WTC11 (cell line): ENCODE measurements at regions not wholly inside any gene's neighbourhood (a gene's known extent, or its start where the extent isn't known, plus 50 kb on each side); places are given as distances from the start of the nearest gene placed in this dataset.

Source experiments
- ATAC-seq: fragments of 200-7000 bp; cut with Tn5 transposase; 2 replicates; pipeline ENCODE4 v1.10.0; 2021; ENCODE audit warnings: mild to moderate bottlenecking, moderate library complexity
- CTCF ChIA-PET: fragments of 300-600 bp; sonication (Branson Sonifier 250); formaldehyde crosslinking; loops from one replicate; lab custom pipeline; 2021; ENCODE audit warnings: antibody characterized with exemption; lab: Charles Lee
- POLR2A ChIA-PET: fragments of 350-600 bp; sonication (Branson Sonifier 250); formaldehyde crosslinking; loops from one replicate; lab custom pipeline; 2021; ENCODE audit warnings: antibody characterized with exemption; lab: Charles Lee
- DNase-seq: peaks from one replicate; pipeline ENCODE4 v3.0.0; 2021; ENCODE audit warnings: low spot score
- H3K27ac Mint-ChIP-seq: 2 replicates; pipeline ENCODE4 v1.8.0; 2021; ENCODE audit warnings: mixed read lengths
- H3K27me3 Mint-ChIP-seq: 2 replicates; pipeline ENCODE4 v1.8.0; 2021; ENCODE audit warnings: low read depth, mild to moderate bottlenecking, moderate library complexity, mixed read lengths
- H3K36me3 Mint-ChIP-seq: 2 replicates; pipeline ENCODE4 v1.8.0; 2021; ENCODE audit warnings: mixed read lengths
- H3K4me1 Mint-ChIP-seq: 2 replicates; pipeline ENCODE4 v1.8.0; 2022; ENCODE audit warnings: mixed read lengths
- H3K4me3 Mint-ChIP-seq: 2 replicates; pipeline ENCODE4 v1.8.0; 2021; ENCODE audit warnings: mild to moderate bottlenecking, moderate library complexity, mixed read lengths
- H3K9me3 Mint-ChIP-seq: 2 replicates; pipeline ENCODE4 v1.8.0; 2021; ENCODE audit warnings: mixed read lengths
- AFF4 ChIP-seq: sonication (generic); formaldehyde crosslinking; IDR thresholded peaks from 2 replicates; pipeline ENCODE4 v1.8.1; 2023; ENCODE audit warnings: mild to moderate bottlenecking, missing genetic modification reagents, borderline replicate concordance
- ATF3 ChIP-seq: sonication (generic); formaldehyde crosslinking; conservative IDR thresholded peaks from 2 replicates; pipeline ENCODE4 v1.8.1; 2022; ENCODE audit warnings: mild to moderate bottlenecking, missing genetic modification reagents
- ATF6 ChIP-seq: sonication (generic); formaldehyde crosslinking; IDR thresholded peaks from 2 replicates; pipeline ENCODE4 v1.8.1; 2023; ENCODE audit warnings: mild to moderate bottlenecking, missing genetic modification reagents
- CBFB ChIP-seq: sonication (generic); formaldehyde crosslinking; IDR thresholded peaks from 2 replicates; pipeline ENCODE4 v1.8.1; 2022; ENCODE audit warnings: mild to moderate bottlenecking, low read depth, missing genetic modification reagents
- CREM ChIP-seq: sonication (generic); formaldehyde crosslinking; IDR thresholded peaks from 2 replicates; pipeline ENCODE4 v1.8.1; 2022; ENCODE audit warnings: mild to moderate bottlenecking, missing genetic modification reagents, moderate library complexity
- EMX1 ChIP-seq: fragments of 250-450 bp; sonication (Bioruptor Pico); IDR thresholded peaks from 2 replicates; pipeline ENCODE4 v1.8.0; 2021; ENCODE audit warnings: mild to moderate bottlenecking
- ERG ChIP-seq: fragments of 250-450 bp; sonication (Bioruptor Pico); IDR thresholded peaks from 2 replicates; pipeline ENCODE4 v1.8.0; 2021; ENCODE audit warnings: mild to moderate bottlenecking
- ESRRA ChIP-seq: sonication (generic); formaldehyde crosslinking; IDR thresholded peaks from 2 replicates; pipeline ENCODE4 v1.8.1; 2022; ENCODE audit warnings: mild to moderate bottlenecking, missing genetic modification reagents, borderline replicate concordance
- FOXJ3 ChIP-seq: sonication (generic); formaldehyde crosslinking; IDR thresholded peaks from 2 replicates; pipeline ENCODE4 v1.9.0; 2021; ENCODE audit warnings: missing genetic modification reagents, mild to moderate bottlenecking, borderline replicate concordance
- GTF2I ChIP-seq: fragments of 250-450 bp; sonication (Bioruptor Pico); conservative IDR thresholded peaks from 2 replicates; pipeline ENCODE4 v1.4.0; 2021; ENCODE audit warnings: mild to moderate bottlenecking
- HMGXB4 ChIP-seq: sonication (generic); formaldehyde crosslinking; IDR thresholded peaks from 2 replicates; pipeline ENCODE4 v1.8.1; 2023; ENCODE audit warnings: mild to moderate bottlenecking, moderate library complexity, missing genetic modification reagents
- IRF1 ChIP-seq: sonication (generic); formaldehyde crosslinking; IDR thresholded peaks from 2 replicates; pipeline ENCODE4 v1.8.0; 2023; ENCODE audit warnings: missing genetic modification reagents
- IRF2 ChIP-seq: sonication (generic); formaldehyde crosslinking; IDR thresholded peaks from 2 replicates; pipeline ENCODE4 v1.8.0; 2022; ENCODE audit warnings: low read depth, missing genetic modification reagents, borderline replicate concordance
- JAZF1 ChIP-seq: fragments of 250-450 bp; sonication (Bioruptor Pico); IDR thresholded peaks from 2 replicates; pipeline ENCODE4 v1.9.0; 2021; ENCODE audit warnings: moderate library complexity, mild to moderate bottlenecking, inconsistent platforms
- NFATC4 ChIP-seq: fragments of 250-450 bp; sonication (Bioruptor Pico); IDR thresholded peaks from 2 replicates; pipeline ENCODE4 v1.9.0; 2021; ENCODE audit warnings: mild to moderate bottlenecking
- NFE2L1 ChIP-seq: sonication (generic); formaldehyde crosslinking; IDR thresholded peaks from 2 replicates; pipeline ENCODE4 v1.8.1; 2023; ENCODE audit warnings: missing genetic modification reagents
- NFYB ChIP-seq: sonication (generic); formaldehyde crosslinking; conservative IDR thresholded peaks from 2 replicates; pipeline ENCODE4 v1.8.0; 2022; ENCODE audit warnings: low read depth, missing genetic modification reagents
- NR1H2 ChIP-seq: sonication (generic); formaldehyde crosslinking; IDR thresholded peaks from 2 replicates; pipeline ENCODE4 v1.9.0; 2021; ENCODE audit warnings: mild to moderate bottlenecking, moderate library complexity, missing genetic modification reagents
- NR3C1 ChIP-seq: sonication (generic); formaldehyde crosslinking; conservative IDR thresholded peaks from 2 replicates; pipeline ENCODE4 v1.8.1; 2023; ENCODE audit warnings: low read depth, mild to moderate bottlenecking, missing genetic modification reagents
- RORB ChIP-seq: fragments of 250-450 bp; sonication (Bioruptor Pico); IDR thresholded peaks from 2 replicates; pipeline ENCODE4 v1.9.0; 2021; ENCODE audit warnings: mild to moderate bottlenecking
- SP1 ChIP-seq: sonication (generic); formaldehyde crosslinking; conservative IDR thresholded peaks from 2 replicates; pipeline ENCODE4 v1.8.1; 2022; ENCODE audit warnings: missing genetic modification reagents
- TEAD1 ChIP-seq: sonication (generic); formaldehyde crosslinking; IDR thresholded peaks from 2 replicates; pipeline ENCODE4 v1.8.0; 2022; ENCODE audit warnings: mild to moderate bottlenecking, missing genetic modification reagents
- ZMAT4 ChIP-seq: fragments of 250-450 bp; sonication (Bioruptor Pico); IDR thresholded peaks from 2 replicates; pipeline ENCODE4 v1.9.0; 2021; ENCODE audit warnings: mild to moderate bottlenecking
- ZNF121 ChIP-seq: sonication (generic); formaldehyde crosslinking; IDR thresholded peaks from 2 replicates; pipeline ENCODE4 v1.8.0; 2023; ENCODE audit warnings: missing genetic modification reagents
- ZNF232 ChIP-seq: sonication (generic); formaldehyde crosslinking; IDR thresholded peaks from 2 replicates; pipeline ENCODE4 v1.8.0; 2022; ENCODE audit warnings: mild to moderate bottlenecking, missing genetic modification reagents
- ZNF416 ChIP-seq: fragments of 250-450 bp; sonication (Bioruptor Pico); IDR thresholded peaks from 2 replicates; pipeline ENCODE4 v1.9.0; 2021; ENCODE audit warnings: mild to moderate bottlenecking, inconsistent platforms
- ZNF671 ChIP-seq: fragments of 250-450 bp; sonication (Bioruptor Pico); IDR thresholded peaks from 2 replicates; pipeline ENCODE4 v1.8.0; 2021; ENCODE audit warnings: mild to moderate bottlenecking
- ZSCAN18 ChIP-seq: fragments of 250-450 bp; sonication (Bioruptor Pico); IDR thresholded peaks from 2 replicates; pipeline ENCODE4 v2.1.2; 2022; ENCODE audit warnings: mild to moderate bottlenecking, moderate library complexity

GRCh38 chr5:21070858-21071257, 1082.9 kb upstream of the CDH18 start:
- no peak for DNase-seq
- CTCF ChIA-PET: no interaction called here
- Mint-ChIP-seq H3K9me3 (0 out of 2 replicates have a peak, but pooled peaks cover 3% of the 10 kb centered on the region), H3K27me3 (no peaks in the 10 kb centered on the region), H3K36me3 (no peaks in the 10 kb centered on the region), H3K27ac (no peak overlapping the region), H3K4me1 (peaks cover 19% of the 10 kb centered on the region), H3K4me3 (no peak overlapping the region)
- ATAC-seq: peak; percentile 89
- no peak for TF ChIP-seq NFE2L1 (CRISPR knock-in tag)
- no peak for TF ChIP-seq IRF1
- no peak for TF ChIP-seq NR1H2 (CRISPR knock-in tag)
- TF ChIP-seq RORB (CRISPR knock-in tag): no peak
- no peak for TF ChIP-seq SP1 (CRISPR knock-in tag)
- TF ChIP-seq ATF3: no peak
- TF ChIP-seq HMGXB4: no peak
- no peak for TF ChIP-seq EMX1
- TF ChIP-seq ZSCAN18 (CRISPR knock-in tag): no peak
- no peak for TF ChIP-seq ZNF232 (CRISPR knock-in tag)
- no peak for TF ChIP-seq CREM (CRISPR knock-in tag)
- TF ChIP-seq ESRRA (CRISPR knock-in tag): no peak
- TF ChIP-seq JAZF1 (CRISPR knock-in tag): no peak
- TF ChIP-seq ZNF416: no peak
- no peak for TF ChIP-seq ERG
- TF ChIP-seq AFF4 (CRISPR knock-in tag): no peak
- POLR2A ChIA-PET: no interaction called here

GRCh38 chr5:21067724-21068123, 1079.7 kb upstream of the CDH18 start:
- DNase-seq: no peak
- no peak for ATAC-seq
- ChIA-PET CTCF (no interaction called here), POLR2A (no interaction called here)
- Mint-ChIP-seq H3K27me3 (no peaks in the 10 kb centered on the region), H3K36me3 (peaks cover 19% of the 10 kb centered on the region), H3K4me1 (peaks cover 19% of the 10 kb centered on the region), H3K4me3 (no peak overlapping the region), H3K9me3 (peaks cover 26% of the 10 kb centered on the region), H3K27ac (no peak overlapping the region)
- no peak for TF ChIP-seq IRF2
- no peak for TF ChIP-seq ZNF121
- no peak for TF ChIP-seq ZMAT4 (CRISPR knock-in tag)
- no peak for TF ChIP-seq NR3C1
- TF ChIP-seq FOXJ3 (CRISPR knock-in tag): no peak
- no peak for TF ChIP-seq GTF2I (CRISPR knock-in tag)
- TF ChIP-seq NFYB (CRISPR knock-in tag): no peak
- TF ChIP-seq ATF6: no peak
- no peak for TF ChIP-seq NFATC4 (CRISPR knock-in tag)
- no peak for TF ChIP-seq CBFB (CRISPR knock-in tag)
- no peak for TF ChIP-seq NR1H2 (CRISPR knock-in tag)
- no peak for TF ChIP-seq SP1 (CRISPR knock-in tag)
- no peak for TF ChIP-seq ZNF671 (CRISPR knock-in tag)
- no peak for TF ChIP-seq TEAD1 (CRISPR knock-in tag)
